ENCODE measurements at regions not wholly inside any gene's neighbourhood (a gene's known extent, or its start where the extent isn't known, plus 50 kb on each side); places are given as distances from the start of the nearest gene placed in this dataset.

DNA sequence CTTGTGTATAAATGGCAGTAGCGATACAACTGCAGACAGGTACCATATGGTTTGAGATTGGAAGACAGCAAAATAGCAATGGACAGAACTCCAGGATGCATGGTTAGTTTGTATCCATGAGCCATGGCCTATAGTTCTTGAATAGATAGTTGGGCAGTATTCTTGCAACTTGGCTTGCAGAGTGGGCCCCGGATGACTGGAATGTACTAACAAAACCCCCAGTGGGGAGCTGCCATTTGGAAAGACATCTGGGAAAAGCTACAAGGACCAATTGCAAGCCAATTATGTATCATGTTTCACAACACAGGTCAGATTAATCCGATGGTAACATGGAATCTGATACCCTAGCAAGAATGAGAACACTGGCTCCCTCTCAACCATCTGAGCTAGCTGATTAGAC, 279.6 kb downstream of the RERGL start:
- no peak for DNase-seq (ENCODE audit: low read depth in 4 of 4, low spot score in 3 of 4)

DNA sequence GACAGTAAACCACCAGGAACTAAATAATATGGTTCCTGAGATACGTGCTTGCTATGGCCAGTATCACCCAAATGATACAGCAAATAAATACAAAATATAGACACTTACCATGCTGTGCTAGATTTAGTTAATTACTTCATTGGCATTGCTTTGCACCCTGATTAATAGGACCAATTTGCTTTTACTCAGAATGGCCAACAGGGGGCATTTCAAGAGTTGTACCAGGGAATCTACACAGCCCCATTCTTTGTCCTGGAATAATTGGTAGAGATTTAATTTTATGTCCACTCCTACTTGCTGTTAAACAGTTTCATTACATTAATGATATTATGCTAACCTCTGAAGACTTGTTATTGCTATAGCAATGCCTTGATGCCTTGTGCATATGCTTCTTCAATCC, 280.8 kb downstream of the RERGL start:
- no peak for DNase-seq (ENCODE audit: low read depth in 4 of 4, low spot score in 3 of 4)

DNA sequence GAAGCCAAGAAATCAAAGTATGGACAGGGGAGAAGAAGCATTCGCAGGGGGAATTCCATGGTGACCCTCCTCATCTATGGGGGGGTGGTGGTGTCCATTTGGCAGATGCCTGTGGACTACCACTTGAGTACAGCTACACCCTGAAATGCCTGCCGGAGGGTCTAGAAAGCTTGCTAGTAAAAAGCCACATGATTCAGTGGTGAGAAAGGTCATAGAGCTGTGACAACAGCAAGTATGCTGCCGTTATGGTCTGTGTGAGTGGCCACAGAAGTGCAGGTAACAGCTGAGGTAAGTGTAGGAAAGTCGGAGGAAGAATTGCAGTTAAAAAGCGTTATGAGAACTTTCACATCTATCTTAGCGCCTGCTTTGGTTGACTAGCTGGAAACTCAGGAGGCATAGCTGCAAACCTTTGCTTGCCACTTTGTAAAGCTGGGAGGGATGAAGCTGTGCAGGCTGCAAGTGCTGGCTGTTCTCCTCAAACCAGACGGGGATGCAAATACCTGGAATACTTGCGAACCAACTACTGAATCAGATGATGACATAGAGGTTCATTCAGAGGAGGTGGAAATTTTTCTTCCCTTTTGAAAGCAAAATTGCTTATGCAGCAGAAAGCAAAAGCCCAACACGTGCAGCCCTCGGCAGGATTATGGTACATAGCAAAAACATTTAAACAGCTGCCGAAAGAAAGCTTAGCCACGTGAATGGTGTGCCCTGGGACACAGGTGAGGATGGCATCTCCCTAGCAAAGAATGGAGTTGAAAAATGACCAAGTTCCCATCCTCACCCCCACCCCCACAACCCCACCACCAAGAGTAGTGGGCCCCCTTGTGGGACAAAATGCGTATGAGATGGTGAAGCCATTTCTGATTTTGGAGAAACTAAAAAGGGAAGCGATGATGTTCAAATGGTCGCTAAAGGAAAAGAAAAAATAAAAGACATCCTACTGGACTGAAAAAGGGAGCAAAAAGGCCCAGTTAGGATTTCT, 287.0 kb downstream of the RERGL start:
- no peak for DNase-seq (ENCODE audit: low read depth in 4 of 4, low spot score in 3 of 4)

DNA sequence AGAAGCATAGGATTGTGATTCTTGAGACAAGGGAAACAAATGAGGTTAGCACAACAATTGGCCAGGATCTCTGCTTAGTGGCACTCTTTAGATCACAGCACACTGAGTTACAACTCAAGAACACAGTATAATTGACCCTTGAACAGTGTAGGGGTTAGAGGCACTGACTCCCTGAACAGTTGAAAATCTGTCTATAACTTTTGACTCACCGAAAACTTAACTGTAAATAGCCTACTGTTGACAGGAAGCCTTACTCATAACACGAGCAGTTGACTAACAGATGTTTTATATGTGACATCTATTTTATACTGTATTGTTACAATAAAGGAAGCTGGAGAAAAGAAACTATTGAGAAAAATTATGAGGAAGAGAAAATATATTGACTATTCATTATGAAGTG, 296.1 kb downstream of the RERGL start:
- DNase-seq (ENCODE audit: low read depth in 4 of 4, low spot score in 3 of 4), result no peak

DNA sequence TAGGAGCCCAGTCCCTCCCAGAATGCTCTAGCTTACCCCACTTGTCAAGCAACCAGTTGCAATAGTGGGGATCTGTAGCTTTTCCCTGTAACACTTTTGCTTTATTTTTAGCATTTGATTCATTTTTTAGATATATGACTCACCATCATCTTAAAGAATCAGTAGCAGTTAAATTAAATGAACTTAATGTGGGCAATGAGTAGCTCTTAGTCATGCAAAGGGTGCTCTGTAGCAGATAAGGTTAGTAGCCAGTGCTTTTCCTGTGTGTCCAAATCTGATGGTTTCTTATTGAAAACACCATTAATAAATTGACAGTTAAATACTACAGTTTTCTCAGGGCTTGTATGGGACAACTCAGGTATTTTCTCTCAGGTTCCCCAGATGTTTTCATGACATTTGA, 311.8 kb downstream of the RERGL start:
- DNase-seq (ENCODE audit: low read depth in 4 of 4, low spot score in 3 of 4), result no peak

DNA sequence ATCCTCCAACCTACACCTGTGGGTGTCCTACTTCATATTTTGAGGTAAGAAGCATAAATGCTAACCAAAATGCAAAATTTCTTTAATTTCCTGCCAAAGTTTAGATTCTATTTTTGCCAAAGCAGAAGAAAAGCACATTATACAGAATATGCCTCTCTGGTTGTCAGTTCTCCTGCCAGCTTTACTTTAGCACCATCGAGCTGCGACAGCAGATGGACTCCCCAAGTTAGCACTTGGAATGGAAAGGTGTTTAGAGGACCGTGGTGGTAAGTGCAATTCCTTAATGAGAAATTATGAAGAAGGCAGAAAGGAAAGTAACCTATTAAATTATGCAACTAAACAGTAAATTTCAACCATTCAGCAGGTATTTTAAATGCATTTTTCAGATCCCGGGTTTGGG, 326.6 kb downstream of the RERGL start:
- DNase-seq (ENCODE audit: low read depth in 4 of 4, low spot score in 3 of 4), result no peak

DNA sequence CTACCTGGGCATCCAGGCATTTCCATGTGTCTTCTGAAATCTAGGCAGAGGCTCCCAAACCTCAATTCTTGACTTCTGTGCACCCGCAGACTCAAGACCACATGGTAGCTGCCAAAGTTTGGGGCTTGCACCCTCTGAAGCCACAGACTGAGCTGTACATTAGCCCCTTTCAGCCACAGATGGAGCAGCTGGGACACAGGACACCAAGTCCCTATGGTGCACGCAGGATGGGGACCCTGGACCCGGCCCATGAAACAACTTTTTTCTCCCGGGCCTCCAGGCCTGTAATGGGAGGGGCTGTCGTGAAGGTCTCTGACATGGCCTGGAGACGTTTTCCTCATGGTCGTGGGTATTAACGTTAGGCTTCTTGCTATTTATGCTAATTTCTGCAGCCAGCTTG, 330.0 kb downstream of the RERGL start:
- no peak for DNase-seq (ENCODE audit: low read depth in 4 of 4, low spot score in 3 of 4)
